Neutrophil (primary cell): ENCODE measurements at regions not wholly inside any gene's neighbourhood (a gene's known extent, or its start where the extent isn't known, plus 50 kb on each side); places are given as distances from the start of the nearest gene placed in this dataset.

Source experiments
- H3K27ac ChIP-seq: fragments of 200-600 bp; sonication (generic); 2 replicates; pipeline ENCODE4 v1.5.1; 2016; ENCODE audit warnings: mild to moderate bottlenecking, moderate library complexity
- H3K27me3 ChIP-seq: fragments of 200-600 bp; sonication (generic); 2 replicates; pipeline ENCODE4 v1.6.0; 2016; ENCODE audit warnings: mild to moderate bottlenecking
- H3K36me3 ChIP-seq: fragments of 200-600 bp; sonication (generic); 2 replicates; pipeline ENCODE4 v1.5.1; 2017
- H3K4me1 ChIP-seq, 2 experiments: fragments of 200-600 bp in 1 of 2; sonication (generic) in 1 of 2; 1 replicate in 1 of 2; 2 replicates in 1 of 2; pipeline versions ENCODE4 v1.5.1 to v1.6.1; 2013 to 2016; ENCODE audit warnings: low read depth in 1 of 2, low read length in 1 of 2, mild to moderate bottlenecking in 1 of 2, moderate library complexity in 1 of 2; ENCODE audit not compliant: control insufficient read depth in 1 of 2, insufficient read depth in 1 of 2
- H3K4me3 ChIP-seq, 2 experiments: fragments of 200-600 bp in 1 of 2; sonication (generic) in 1 of 2; 1 replicate in 1 of 2; 2 replicates in 1 of 2; pipeline ENCODE4 v1.5.1; 2013 to 2016; ENCODE audit warnings: low read depth in 1 of 2, low read length in 1 of 2, mild to moderate bottlenecking in 1 of 2, moderate library complexity in 1 of 2
- H3K9me3 ChIP-seq: fragments of 200-600 bp; sonication (generic); 2 replicates; pipeline ENCODE4 v1.5.1; 2016
- TF ChIP-seq, protein P1 (sequence below): fragments of 200-600 bp; sonication (generic); IDR thresholded peaks from 2 replicates; pipeline ENCODE4 v1.5.1; 2016; ENCODE audit warnings: antibody characterized with exemption

DNA sequence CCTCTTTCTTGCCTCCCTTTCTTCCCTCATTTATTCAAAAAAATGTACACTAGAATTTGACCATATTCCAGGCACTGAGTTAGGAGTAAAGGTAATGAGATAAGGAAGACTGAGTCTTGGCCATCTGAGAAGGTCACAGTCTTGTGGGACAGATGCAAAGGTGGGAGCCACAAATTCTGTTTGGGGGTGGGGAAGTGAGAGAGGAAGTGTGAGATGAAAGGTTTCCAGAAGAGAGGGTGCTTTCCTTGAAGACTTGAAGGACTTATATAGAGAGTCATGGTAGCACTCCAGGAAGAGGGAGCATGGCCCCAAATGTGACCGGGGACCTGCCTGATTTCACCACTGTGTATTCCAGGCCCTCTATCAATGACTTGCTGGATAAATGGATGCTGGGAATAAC lies 320.6 kb downstream of the LPIN1 start:
- Histone ChIP-seq H3K4me3 (no peak overlapping the region), H3K36me3 (no peaks in the 10 kb centered on the region), H3K4me1 (no peaks in the 10 kb centered on the region), H3K27me3 (no peaks in the 10 kb centered on the region), H3K27ac (no peak overlapping the region), H3K9me3 (no peaks in the 10 kb centered on the region)
- TF ChIP-seq, protein P1, sequence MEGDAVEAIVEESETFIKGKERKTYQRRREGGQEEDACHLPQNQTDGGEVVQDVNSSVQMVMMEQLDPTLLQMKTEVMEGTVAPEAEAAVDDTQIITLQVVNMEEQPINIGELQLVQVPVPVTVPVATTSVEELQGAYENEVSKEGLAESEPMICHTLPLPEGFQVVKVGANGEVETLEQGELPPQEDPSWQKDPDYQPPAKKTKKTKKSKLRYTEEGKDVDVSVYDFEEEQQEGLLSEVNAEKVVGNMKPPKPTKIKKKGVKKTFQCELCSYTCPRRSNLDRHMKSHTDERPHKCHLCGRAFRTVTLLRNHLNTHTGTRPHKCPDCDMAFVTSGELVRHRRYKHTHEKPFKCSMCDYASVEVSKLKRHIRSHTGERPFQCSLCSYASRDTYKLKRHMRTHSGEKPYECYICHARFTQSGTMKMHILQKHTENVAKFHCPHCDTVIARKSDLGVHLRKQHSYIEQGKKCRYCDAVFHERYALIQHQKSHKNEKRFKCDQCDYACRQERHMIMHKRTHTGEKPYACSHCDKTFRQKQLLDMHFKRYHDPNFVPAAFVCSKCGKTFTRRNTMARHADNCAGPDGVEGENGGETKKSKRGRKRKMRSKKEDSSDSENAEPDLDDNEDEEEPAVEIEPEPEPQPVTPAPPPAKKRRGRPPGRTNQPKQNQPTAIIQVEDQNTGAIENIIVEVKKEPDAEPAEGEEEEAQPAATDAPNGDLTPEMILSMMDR, result no peak

GRCh38 chr2:12068796-12069538 lies 322.5 kb downstream of the LPIN1 start:
- Histone ChIP-seq H3K27ac (no peak overlapping the region), H3K4me1 (no peaks in the 10 kb centered on the region), H3K4me3 (no peak overlapping the region), H3K9me3 (no peaks in the 10 kb centered on the region), H3K27me3 (no peaks in the 10 kb centered on the region), H3K36me3 (no peaks in the 10 kb centered on the region)
- TF ChIP-seq, protein P1, result no peak

DNA sequence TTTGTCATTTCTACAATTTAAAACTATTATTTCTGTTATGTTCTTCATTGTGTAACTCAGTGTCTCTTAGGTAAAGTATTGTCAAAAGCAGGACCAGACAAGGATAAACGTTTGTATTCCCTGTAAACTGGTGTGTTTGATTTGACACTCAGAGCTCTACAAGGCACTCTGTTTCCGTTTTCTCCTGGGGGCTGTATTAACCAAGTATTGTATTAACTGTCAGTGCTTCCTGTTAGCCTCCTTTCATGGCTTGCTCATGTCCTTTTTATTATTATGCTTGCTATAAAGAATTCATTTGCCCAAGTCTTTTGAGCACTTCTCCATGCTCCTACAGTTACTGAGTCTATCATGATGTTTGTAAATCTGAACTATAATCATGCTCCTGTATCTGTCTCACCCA lies 323.7 kb downstream of the LPIN1 start:
- H3K4me3 ChIP-seq, result no peak overlapping the region
- TF ChIP-seq, protein P1, result no peak
- H3K4me1 ChIP-seq, result no peaks in the 10 kb centered on the region
- H3K27ac ChIP-seq, result no peak overlapping the region
- no peaks in the 10 kb centered on the region for H3K9me3 ChIP-seq
- H3K27me3 ChIP-seq, result no peaks in the 10 kb centered on the region
- H3K36me3 ChIP-seq, result no peaks in the 10 kb centered on the region

- Histone ChIP-seq H3K27me3 (no peaks in the 10 kb centered on the region), H3K9me3 (no peaks in the 10 kb centered on the region), H3K4me3 (no peak overlapping the region), H3K27ac (no peak overlapping the region), H3K4me1 (no peaks in the 10 kb centered on the region), H3K36me3 (no peaks in the 10 kb centered on the region)
- TF ChIP-seq, protein P1, result no peak
These were observed 324.1 kb downstream of the LPIN1 start for GRCh38 chr2:12070581-12070980.

GRCh38 chr2:12071318-12071717 lies 324.9 kb downstream of the LPIN1 start:
- TF ChIP-seq, protein P1, result no peak
- Histone ChIP-seq H3K4me3 (no peak overlapping the region), H3K27me3 (no peaks in the 10 kb centered on the region), H3K36me3 (no peaks in the 10 kb centered on the region), H3K9me3 (no peaks in the 10 kb centered on the region), H3K27ac (no peak overlapping the region), H3K4me1 (no peaks in the 10 kb centered on the region)
